ENCODE measurements at regions not wholly inside any gene's neighbourhood (a gene's known extent, or its start where the extent isn't known, plus 50 kb on each side); places are given as distances from the start of the nearest gene placed in this dataset.

DNA sequence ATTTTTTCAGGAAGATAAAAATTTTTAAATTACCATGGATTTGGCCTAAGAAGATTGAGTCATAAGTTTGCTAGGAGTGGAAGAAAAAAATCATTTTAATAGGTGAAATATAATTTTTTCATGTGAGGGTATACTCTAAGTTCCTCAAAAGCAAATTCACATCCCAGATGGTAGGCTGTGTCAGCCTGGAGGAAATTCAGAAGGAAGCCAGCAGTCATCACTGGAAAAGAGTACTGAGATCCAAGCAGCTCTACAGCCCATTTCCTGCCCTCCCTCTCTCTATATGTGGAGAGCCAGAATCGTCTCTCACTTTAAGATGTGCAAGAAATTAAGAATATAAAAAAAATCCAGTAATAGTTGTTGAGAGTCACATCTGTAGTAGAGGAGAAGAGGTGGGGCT is 126.5 kb upstream of the CDH18 start:
- Mint-ChIP-seq H3K4me1 (ENCODE audit: low read depth) (no peaks in the 10 kb centered on the region), H3K4me3 (no peak overlapping the region), H3K27me3 (ENCODE audit: low read depth) (no peaks in the 10 kb centered on the region), H3K36me3 (ENCODE audit: low read depth) (no peaks in the 10 kb centered on the region), H3K9me3 (peaks cover 39% of the 10 kb centered on the region), H3K27ac (no peak overlapping the region)
- DNase-seq (ENCODE audit: low spot score) = no peak

DNA sequence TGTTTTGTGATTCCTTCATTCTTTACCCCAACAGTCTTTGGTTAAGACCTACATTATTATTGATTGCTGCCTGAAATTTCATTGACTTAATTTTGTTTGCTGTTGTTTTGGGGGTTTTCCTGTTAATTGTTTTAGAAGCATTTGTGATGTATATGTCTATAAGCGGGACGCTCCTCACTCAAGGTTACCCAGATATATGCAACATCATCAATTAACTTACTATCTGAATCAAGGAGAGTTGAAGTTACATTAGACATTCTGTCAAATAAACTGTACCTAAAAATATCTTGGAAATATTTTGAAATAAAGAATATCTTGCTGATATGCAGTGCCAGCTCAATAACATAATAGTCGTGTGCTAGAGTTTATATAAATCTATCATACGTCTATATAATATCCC is 125.9 kb upstream of the CDH18 start:
- H3K4me3 Mint-ChIP-seq = no peak overlapping the region
- H3K9me3 Mint-ChIP-seq = peaks cover 45% of the 10 kb centered on the region
- no peaks in the 10 kb centered on the region for H3K27me3 Mint-ChIP-seq (ENCODE audit: low read depth)
- H3K4me1 Mint-ChIP-seq (ENCODE audit: low read depth) = no peaks in the 10 kb centered on the region
- H3K36me3 Mint-ChIP-seq (ENCODE audit: low read depth) = no peaks in the 10 kb centered on the region
- no peak overlapping the region for H3K27ac Mint-ChIP-seq
- DNase-seq (ENCODE audit: low spot score) = no peak

- peaks cover 51% of the 10 kb centered on the region for H3K9me3 Mint-ChIP-seq
- H3K4me1 Mint-ChIP-seq (ENCODE audit: low read depth) = no peaks in the 10 kb centered on the region
- H3K36me3 Mint-ChIP-seq (ENCODE audit: low read depth) = no peaks in the 10 kb centered on the region
- H3K27ac Mint-ChIP-seq = no peak overlapping the region
- no peak for DNase-seq (ENCODE audit: low spot score)
- H3K27me3 Mint-ChIP-seq (ENCODE audit: low read depth) = no peaks in the 10 kb centered on the region
- H3K4me3 Mint-ChIP-seq = no peak overlapping the region
Measured at GRCh38 chr5:20113031-20113715, 125.2 kb upstream of the CDH18 start.

DNA sequence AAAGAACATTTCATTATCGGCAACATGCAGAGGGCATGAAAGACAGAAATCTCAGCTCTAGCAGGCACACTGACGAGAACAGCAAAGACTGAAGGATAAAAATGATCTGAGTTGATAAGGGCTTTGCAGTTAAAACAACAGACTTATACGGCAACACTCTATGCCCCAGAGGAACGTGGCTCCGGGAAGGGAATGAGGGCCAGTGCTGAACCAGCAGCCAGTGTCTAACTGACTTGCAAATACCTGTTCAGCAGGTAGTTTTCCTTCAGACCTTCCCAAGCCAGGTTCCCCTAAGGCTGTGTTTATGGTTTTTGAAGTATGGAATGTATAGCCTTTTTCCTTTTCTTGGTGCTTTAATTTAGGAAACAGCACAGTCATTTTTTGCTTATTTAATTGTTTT is 121.3 kb upstream of the CDH18 start:
- no peak overlapping the region for H3K4me3 Mint-ChIP-seq
- H3K9me3 Mint-ChIP-seq = peaks cover 50% of the 10 kb centered on the region
- no peak for DNase-seq (ENCODE audit: low spot score)
- no peak overlapping the region for H3K27ac Mint-ChIP-seq
- H3K27me3 Mint-ChIP-seq (ENCODE audit: low read depth) = no peaks in the 10 kb centered on the region
- no peaks in the 10 kb centered on the region for H3K36me3 Mint-ChIP-seq (ENCODE audit: low read depth)
- H3K4me1 Mint-ChIP-seq (ENCODE audit: low read depth) = no peaks in the 10 kb centered on the region

- no peak for DNase-seq (ENCODE audit: low spot score)
- Mint-ChIP-seq H3K4me1 (ENCODE audit: low read depth) (no peaks in the 10 kb centered on the region), H3K4me3 (no peak overlapping the region), H3K9me3 (peaks cover 37% of the 10 kb centered on the region), H3K27me3 (ENCODE audit: low read depth) (no peaks in the 10 kb centered on the region), H3K36me3 (ENCODE audit: low read depth) (no peaks in the 10 kb centered on the region), H3K27ac (no peak overlapping the region)
Measured at GRCh38 chr5:20105915-20106314, 117.9 kb upstream of the CDH18 start.

GRCh38 chr5:20102293-20102692 is 114.3 kb upstream of the CDH18 start:
- Mint-ChIP-seq H3K4me1 (ENCODE audit: low read depth) (no peaks in the 10 kb centered on the region), H3K27me3 (ENCODE audit: low read depth) (no peaks in the 10 kb centered on the region), H3K9me3 (peaks cover 28% of the 10 kb centered on the region), H3K36me3 (ENCODE audit: low read depth) (no peaks in the 10 kb centered on the region), H3K4me3 (no peak overlapping the region), H3K27ac (no peak overlapping the region)
- DNase-seq (ENCODE audit: low spot score) = no peak

DNA sequence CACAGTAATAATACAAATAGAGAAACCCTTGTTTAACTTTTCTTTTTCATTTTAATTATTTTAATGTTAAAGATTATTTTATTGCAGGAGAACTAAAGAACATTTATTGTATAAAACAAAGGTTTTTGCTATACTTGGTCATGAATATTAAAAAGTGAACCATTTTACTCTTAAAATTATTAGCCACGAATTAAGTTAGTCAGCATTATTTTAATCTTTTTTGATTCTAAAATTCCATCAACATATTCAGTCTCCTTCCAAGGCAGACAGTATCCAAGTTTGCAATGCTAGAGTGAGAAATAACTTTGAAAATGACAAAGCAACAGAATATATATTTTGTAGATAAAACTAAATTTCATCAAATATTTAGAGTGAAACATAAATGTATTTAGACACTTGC is 110.7 kb upstream of the CDH18 start:
- Mint-ChIP-seq H3K36me3 (ENCODE audit: low read depth) (no peaks in the 10 kb centered on the region), H3K27ac (no peak overlapping the region), H3K9me3 (peaks cover 34% of the 10 kb centered on the region), H3K4me3 (no peak overlapping the region), H3K27me3 (ENCODE audit: low read depth) (no peaks in the 10 kb centered on the region), H3K4me1 (ENCODE audit: low read depth) (no peaks in the 10 kb centered on the region)
- no peak for DNase-seq (ENCODE audit: low spot score)

GRCh38 chr5:20088361-20088760 is 100.4 kb upstream of the CDH18 start:
- peaks cover 26% of the 10 kb centered on the region for H3K9me3 Mint-ChIP-seq
- no peak overlapping the region for H3K27ac Mint-ChIP-seq
- no peaks in the 10 kb centered on the region for H3K27me3 Mint-ChIP-seq (ENCODE audit: low read depth)
- H3K4me1 Mint-ChIP-seq (ENCODE audit: low read depth) = no peaks in the 10 kb centered on the region
- DNase-seq (ENCODE audit: low spot score) = no peak
- no peak overlapping the region for H3K4me3 Mint-ChIP-seq
- no peaks in the 10 kb centered on the region for H3K36me3 Mint-ChIP-seq (ENCODE audit: low read depth)

DNA sequence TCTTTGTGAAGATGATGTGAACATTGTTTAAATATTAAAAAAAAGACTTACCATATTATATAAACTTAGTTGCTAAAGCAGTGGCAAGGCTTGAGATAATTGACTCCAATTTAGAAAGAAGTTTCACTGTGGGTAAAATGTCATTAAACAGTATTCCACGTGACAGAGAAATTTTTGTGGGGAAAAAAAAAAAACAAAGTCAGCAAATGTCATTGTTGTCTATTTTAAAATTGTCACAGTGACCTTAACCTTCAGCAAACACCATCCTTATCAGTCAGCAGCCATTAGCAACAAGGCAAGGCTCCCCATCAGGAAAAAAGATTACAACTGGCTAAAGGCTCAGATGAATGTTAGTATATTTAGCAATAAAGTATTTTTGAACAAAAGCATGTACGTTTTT is 99.3 kb upstream of the CDH18 start:
- Mint-ChIP-seq H3K27ac (no peak overlapping the region), H3K4me1 (ENCODE audit: low read depth) (no peaks in the 10 kb centered on the region), H3K36me3 (ENCODE audit: low read depth) (no peaks in the 10 kb centered on the region), H3K4me3 (no peak overlapping the region), H3K27me3 (ENCODE audit: low read depth) (no peaks in the 10 kb centered on the region), H3K9me3 (peaks cover 32% of the 10 kb centered on the region)
- DNase-seq (ENCODE audit: low spot score) = no peak

GRCh38 chr5:20077186-20077585 is 89.2 kb upstream of the CDH18 start:
- Mint-ChIP-seq H3K36me3 (ENCODE audit: low read depth) (no peaks in the 10 kb centered on the region), H3K27me3 (ENCODE audit: low read depth) (no peaks in the 10 kb centered on the region), H3K9me3 (peaks cover 21% of the 10 kb centered on the region), H3K4me1 (ENCODE audit: low read depth) (no peaks in the 10 kb centered on the region), H3K27ac (no peak overlapping the region), H3K4me3 (no peak overlapping the region)
- no peak for DNase-seq (ENCODE audit: low spot score)

DNA sequence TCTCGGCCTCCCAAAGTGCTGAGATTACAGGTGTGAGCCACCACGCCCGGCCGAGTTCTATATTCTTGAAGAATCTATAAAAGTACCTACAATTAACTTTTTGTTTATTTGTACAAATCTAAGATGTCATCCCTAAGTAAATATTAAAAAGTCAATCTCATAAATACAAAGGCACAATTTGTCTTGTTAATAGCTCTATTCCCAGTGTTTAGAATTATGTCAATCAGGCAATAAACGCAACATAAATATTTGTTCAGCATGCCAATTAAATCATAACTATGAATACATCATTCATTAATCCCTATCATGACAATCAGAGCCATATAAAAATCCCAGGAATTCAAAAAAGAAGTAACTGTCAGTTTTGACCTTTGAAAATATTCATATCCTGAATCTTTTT is 68.9 kb upstream of the CDH18 start:
- H3K4me1 Mint-ChIP-seq (ENCODE audit: low read depth) = no peaks in the 10 kb centered on the region

GRCh38 chr5:20055301-20055700 is 67.3 kb upstream of the CDH18 start:
- no peak for DNase-seq (ENCODE audit: low spot score)
- Mint-ChIP-seq H3K4me1 (ENCODE audit: low read depth) (no peaks in the 10 kb centered on the region), H3K27ac (no peak overlapping the region), H3K27me3 (ENCODE audit: low read depth) (no peaks in the 10 kb centered on the region), H3K36me3 (ENCODE audit: low read depth) (no peaks in the 10 kb centered on the region), H3K9me3 (peaks cover 21% of the 10 kb centered on the region), H3K4me3 (no peak overlapping the region)

More for the DNA sequence above, 68.9 kb upstream of the CDH18 start:
- DNase-seq (ENCODE audit: low spot score) = no peak
- H3K27ac Mint-ChIP-seq = no peak overlapping the region
- no peak overlapping the region for H3K4me3 Mint-ChIP-seq
- no peaks in the 10 kb centered on the region for H3K27me3 Mint-ChIP-seq (ENCODE audit: low read depth)
- no peaks in the 10 kb centered on the region for H3K36me3 Mint-ChIP-seq (ENCODE audit: low read depth)
- H3K9me3 Mint-ChIP-seq = peaks cover 24% of the 10 kb centered on the region

GRCh38 chr5:20050262-20050661 is 62.3 kb upstream of the CDH18 start:
- no peak overlapping the region for H3K4me3 Mint-ChIP-seq
- H3K4me1 Mint-ChIP-seq (ENCODE audit: low read depth) = no peaks in the 10 kb centered on the region
- no peaks in the 10 kb centered on the region for H3K27me3 Mint-ChIP-seq (ENCODE audit: low read depth)
- no peak for DNase-seq (ENCODE audit: low spot score)
- no peaks in the 10 kb centered on the region for H3K36me3 Mint-ChIP-seq (ENCODE audit: low read depth)
- peaks cover 23% of the 10 kb centered on the region for H3K9me3 Mint-ChIP-seq
- H3K27ac Mint-ChIP-seq = no peak overlapping the region

DNA sequence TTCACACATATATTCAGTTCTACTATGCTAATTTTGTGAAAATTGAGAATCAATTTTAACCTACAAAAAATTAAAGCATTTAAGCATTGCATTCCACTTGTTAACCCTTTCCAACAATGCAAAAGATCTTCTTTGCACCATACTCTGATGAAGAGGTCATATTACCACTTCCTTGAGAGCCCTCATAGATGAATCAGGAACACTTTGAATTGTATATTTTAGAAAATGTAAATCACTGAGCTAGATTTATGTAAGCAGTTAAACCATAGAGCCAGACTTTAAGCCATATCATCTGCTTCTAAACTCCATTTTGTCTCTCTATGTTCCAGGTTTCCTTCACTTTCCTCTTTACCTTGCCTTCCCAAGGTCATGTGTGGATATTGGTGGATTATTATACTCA is 56.5 kb upstream of the CDH18 start:
- Mint-ChIP-seq H3K27ac (no peak overlapping the region), H3K36me3 (ENCODE audit: low read depth) (no peaks in the 10 kb centered on the region), H3K9me3 (peaks cover 28% of the 10 kb centered on the region), H3K27me3 (ENCODE audit: low read depth) (no peaks in the 10 kb centered on the region), H3K4me1 (ENCODE audit: low read depth) (no peaks in the 10 kb centered on the region), H3K4me3 (no peak overlapping the region)
- DNase-seq (ENCODE audit: low spot score) = no peak

Data from T-helper 2 cell treated with Interferon-gamma antibody and Interleukin-4, amounts not matched to agents 5 μg/mL and 100 μg/mL, for 36 hours (primary cell).